Neutrophil (primary cell): ENCODE measurements at regions not wholly inside any gene's neighbourhood (a gene's known extent, or its start where the extent isn't known, plus 50 kb on each side); places are given as distances from the start of the nearest gene placed in this dataset.

Source experiments
- H3K27ac ChIP-seq: fragments of 200-600 bp; sonication (generic); 2 replicates; pipeline ENCODE4 v1.5.1; 2016; ENCODE audit warnings: mild to moderate bottlenecking, moderate library complexity
- H3K27me3 ChIP-seq: fragments of 200-600 bp; sonication (generic); 2 replicates; pipeline ENCODE4 v1.6.0; 2016; ENCODE audit warnings: mild to moderate bottlenecking
- H3K36me3 ChIP-seq: fragments of 200-600 bp; sonication (generic); 2 replicates; pipeline ENCODE4 v1.5.1; 2017
- H3K4me1 ChIP-seq, 2 experiments: fragments of 200-600 bp in 1 of 2; sonication (generic) in 1 of 2; 1 replicate in 1 of 2; 2 replicates in 1 of 2; pipeline versions ENCODE4 v1.5.1 to v1.6.1; 2013 to 2016; ENCODE audit warnings: low read depth in 1 of 2, low read length in 1 of 2, mild to moderate bottlenecking in 1 of 2, moderate library complexity in 1 of 2; ENCODE audit not compliant: control insufficient read depth in 1 of 2, insufficient read depth in 1 of 2
- H3K4me3 ChIP-seq, 2 experiments: fragments of 200-600 bp in 1 of 2; sonication (generic) in 1 of 2; 1 replicate in 1 of 2; 2 replicates in 1 of 2; pipeline ENCODE4 v1.5.1; 2013 to 2016; ENCODE audit warnings: low read depth in 1 of 2, low read length in 1 of 2, mild to moderate bottlenecking in 1 of 2, moderate library complexity in 1 of 2
- H3K9me3 ChIP-seq: fragments of 200-600 bp; sonication (generic); 2 replicates; pipeline ENCODE4 v1.5.1; 2016
- TF ChIP-seq, protein P1 (sequence below): fragments of 200-600 bp; sonication (generic); IDR thresholded peaks from 2 replicates; pipeline ENCODE4 v1.5.1; 2016; ENCODE audit warnings: antibody characterized with exemption

DNA sequence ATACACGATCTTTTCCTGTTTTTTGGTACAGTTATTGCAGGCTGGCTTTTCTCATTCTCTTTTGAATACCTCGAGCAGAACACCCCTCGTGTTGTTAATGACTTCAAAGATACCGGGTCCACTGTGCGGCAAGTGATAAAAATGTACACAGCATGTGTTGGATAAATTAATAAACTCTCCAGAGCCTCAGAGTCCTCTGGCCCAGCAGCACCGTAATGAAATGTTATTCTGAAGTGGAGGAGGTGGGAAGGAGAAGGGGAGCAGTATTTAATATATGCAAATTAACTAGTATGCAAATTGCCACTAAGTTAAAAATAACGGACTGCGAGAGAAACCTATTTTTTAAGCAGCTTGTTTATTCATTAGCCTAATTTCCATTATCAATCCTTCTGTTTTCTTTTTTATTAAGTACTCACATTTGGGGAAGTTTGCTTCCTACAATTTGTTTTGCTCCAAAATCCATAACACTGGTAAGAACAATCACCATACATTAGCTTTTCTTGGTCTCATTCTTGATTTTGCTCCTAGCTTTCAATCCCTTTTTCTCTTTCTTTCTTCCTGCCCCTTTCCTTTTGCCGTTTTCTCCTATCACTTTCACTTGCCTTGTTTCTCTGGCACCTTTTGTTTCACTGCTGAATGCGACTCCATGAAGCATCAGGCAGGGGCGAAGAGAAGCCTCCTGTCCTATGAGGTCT, 462.3 kb upstream of the PPP2R3A start:
- no peak overlapping the region for H3K4me3 ChIP-seq
- TF ChIP-seq, protein P1, sequence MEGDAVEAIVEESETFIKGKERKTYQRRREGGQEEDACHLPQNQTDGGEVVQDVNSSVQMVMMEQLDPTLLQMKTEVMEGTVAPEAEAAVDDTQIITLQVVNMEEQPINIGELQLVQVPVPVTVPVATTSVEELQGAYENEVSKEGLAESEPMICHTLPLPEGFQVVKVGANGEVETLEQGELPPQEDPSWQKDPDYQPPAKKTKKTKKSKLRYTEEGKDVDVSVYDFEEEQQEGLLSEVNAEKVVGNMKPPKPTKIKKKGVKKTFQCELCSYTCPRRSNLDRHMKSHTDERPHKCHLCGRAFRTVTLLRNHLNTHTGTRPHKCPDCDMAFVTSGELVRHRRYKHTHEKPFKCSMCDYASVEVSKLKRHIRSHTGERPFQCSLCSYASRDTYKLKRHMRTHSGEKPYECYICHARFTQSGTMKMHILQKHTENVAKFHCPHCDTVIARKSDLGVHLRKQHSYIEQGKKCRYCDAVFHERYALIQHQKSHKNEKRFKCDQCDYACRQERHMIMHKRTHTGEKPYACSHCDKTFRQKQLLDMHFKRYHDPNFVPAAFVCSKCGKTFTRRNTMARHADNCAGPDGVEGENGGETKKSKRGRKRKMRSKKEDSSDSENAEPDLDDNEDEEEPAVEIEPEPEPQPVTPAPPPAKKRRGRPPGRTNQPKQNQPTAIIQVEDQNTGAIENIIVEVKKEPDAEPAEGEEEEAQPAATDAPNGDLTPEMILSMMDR = no peak

DNA sequence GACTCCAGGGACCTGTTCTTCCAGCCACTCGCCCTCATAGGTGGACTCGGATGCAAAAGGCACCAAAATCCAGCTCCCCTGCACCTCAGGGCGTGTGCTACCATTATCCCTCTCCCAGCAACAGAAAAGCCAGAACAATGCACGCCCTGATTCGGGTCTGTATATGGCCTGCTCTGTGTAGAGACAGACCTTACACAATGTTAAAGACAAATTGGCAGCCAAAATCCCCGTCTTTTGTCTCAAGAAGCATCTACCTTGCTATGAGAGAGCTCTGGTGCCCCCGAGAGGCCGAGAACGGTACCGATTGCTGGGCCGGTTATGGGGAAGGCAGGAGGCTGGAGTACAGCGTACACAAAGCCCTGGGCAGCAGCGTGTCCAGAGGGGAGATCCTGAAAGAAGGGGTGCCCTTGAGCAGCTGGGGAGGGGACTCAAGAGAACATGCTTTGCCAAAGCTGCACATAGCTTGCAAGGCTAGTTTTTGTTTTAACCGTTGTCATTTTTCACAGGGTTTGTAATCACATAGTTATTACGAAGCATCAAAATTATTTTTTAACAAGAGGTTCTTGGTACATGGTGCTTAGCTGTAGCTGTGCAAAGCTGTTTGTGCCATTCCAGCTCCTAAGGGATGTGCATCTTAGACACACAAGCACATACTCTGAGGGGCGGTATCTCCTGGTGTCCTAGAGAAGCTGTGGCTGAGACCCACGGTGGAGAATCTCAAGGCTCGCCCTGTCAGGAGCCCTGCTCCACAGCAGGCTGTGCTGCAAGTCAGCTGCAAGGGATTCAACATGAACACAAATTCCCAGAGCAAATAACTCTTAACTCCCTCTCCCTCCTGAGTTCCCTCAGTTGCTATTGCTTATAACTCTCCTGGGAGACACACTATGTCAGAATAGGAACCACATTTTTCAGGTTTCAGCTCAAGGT, 461.5 kb upstream of the PPP2R3A start:
- Histone ChIP-seq H3K36me3 (no peaks in the 10 kb centered on the region), H3K27me3 (peaks cover 4% of the 10 kb centered on the region), H3K9me3 (no peaks in the 10 kb centered on the region), H3K27ac (no peak overlapping the region), H3K4me1 (peaks cover 8 to 23% of the 10 kb centered on the region in 2 experiments), H3K4me3 (no peak overlapping the region)
- TF ChIP-seq, protein P1 = no peak

More for the DNA sequence above, 462.3 kb upstream of the PPP2R3A start:
- Histone ChIP-seq H3K27ac (no peak overlapping the region), H3K9me3 (no peaks in the 10 kb centered on the region), H3K36me3 (no peaks in the 10 kb centered on the region), H3K27me3 (peaks cover 4% of the 10 kb centered on the region), H3K4me1 (peaks cover 8 to 23% of the 10 kb centered on the region in 2 experiments)

DNA sequence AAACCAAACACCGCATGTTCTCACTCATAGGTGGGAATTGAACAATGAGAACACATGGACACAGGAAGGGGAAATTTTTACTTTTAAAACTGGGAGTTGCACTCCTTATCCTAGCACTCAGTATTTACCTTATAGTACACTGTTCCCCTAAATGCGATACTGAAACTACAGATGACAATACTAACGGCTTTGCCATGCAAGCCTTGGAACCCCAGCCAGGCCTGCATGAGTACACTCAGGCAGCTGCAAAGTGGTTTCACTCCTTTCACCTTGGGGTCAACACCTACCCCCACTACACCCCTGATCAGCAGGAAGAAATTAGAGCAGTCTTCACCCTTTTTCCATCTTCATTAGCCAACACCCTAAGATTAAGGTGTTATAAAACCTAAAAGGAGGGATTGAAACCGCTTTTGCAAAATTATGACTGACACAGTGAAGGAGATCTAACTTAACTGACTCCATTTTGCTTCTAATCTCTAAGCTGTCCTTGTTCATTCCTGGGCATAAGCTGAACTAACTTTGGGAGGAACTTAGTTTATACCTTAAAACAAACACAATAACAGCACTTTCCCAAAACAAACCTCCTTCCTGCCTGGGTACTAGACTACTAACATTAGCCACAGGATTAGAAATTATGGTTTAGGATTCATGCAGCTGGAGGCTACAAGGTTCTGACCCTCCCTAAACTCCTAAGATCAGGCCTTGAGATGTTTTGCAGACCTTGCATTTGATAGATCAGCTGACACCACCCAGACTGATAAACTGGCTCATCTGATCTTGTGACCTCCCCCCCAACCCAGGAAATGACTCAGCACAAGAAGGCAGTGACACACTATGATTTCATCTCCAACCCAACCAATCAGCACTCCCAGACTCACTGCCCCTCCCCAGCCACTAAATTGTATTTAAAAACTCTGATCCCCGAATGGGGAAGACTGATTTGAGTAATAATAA, 452.1 kb upstream of the PPP2R3A start:
- TF ChIP-seq, protein P1 = no peak
- no peak overlapping the region for H3K27ac ChIP-seq

DNA sequence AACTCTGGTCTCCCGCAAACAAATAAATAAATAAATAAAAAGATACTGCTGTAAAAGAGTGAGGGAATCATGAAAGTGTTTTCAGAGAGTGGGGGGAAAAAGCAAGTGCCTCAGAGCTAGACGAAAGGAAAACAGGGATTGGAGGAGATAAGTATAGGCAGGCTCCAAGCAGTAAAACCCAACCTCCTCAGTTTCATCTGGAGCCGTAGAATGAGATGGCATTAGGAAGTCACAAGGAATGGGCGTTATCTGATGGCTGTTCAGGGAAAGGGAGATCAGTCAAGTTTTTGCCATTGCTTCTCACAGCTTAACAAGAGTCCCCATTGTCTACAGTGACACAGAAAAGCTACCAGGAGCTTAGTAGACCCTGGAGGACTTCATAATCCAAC, 451.5 kb upstream of the PPP2R3A start:
- Histone ChIP-seq H3K4me1 (no peaks in the 10 kb centered on the region), H3K36me3 (no peaks in the 10 kb centered on the region), H3K4me3 (no peak overlapping the region), H3K9me3 (no peaks in the 10 kb centered on the region), H3K27ac (no peak overlapping the region), H3K27me3 (peaks cover 14% of the 10 kb centered on the region)
- TF ChIP-seq, protein P1 = no peak

More for the DNA sequence above, 452.1 kb upstream of the PPP2R3A start:
- no peaks in the 10 kb centered on the region for H3K36me3 ChIP-seq
- no peak overlapping the region for H3K4me3 ChIP-seq
- no peaks in the 10 kb centered on the region for H3K9me3 ChIP-seq
- peaks cover 14% of the 10 kb centered on the region for H3K27me3 ChIP-seq
- H3K4me1 ChIP-seq = no peaks in the 10 kb centered on the region

DNA sequence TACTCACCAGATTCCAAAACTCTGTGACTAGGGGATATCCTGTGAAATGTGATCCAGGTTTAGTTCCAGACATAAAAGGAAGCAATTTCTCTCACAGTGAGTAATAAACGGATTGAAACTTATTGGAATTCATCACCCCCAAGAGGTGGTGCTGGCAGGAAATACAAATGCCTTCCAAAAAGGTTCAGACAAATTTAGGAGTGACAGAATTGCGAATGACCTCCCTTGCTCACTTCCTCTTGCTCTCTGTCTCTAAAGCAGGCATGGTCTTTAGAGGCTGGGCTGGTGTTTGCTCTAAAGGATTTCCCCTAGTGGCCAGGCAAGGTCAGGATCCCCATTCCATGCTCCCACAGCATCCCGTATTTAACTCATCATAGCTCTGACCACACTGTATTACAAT, 449.4 kb upstream of the PPP2R3A start:
- no peaks in the 10 kb centered on the region for H3K4me1 ChIP-seq
- no peak overlapping the region for H3K4me3 ChIP-seq
- no peaks in the 10 kb centered on the region for H3K9me3 ChIP-seq
- TF ChIP-seq, protein P1 = no peak
- H3K36me3 ChIP-seq = no peaks in the 10 kb centered on the region
- no peak overlapping the region for H3K27ac ChIP-seq
- peaks cover 20% of the 10 kb centered on the region for H3K27me3 ChIP-seq
